GM21737 (cell line): ENCODE measurements at regions not wholly inside any gene's neighbourhood (a gene's known extent, or its start where the extent isn't known, plus 50 kb on each side); places are given as distances from the start of the nearest gene placed in this dataset.
"Not testable (repeated sequence)": the region's sequence is repeated elsewhere in the genome, so short reads cannot be mapped to it uniquely, and the experiment has no call there.

Source experiments
- ATAC-seq: cut with Tn5 transposase; IDR thresholded peaks from one replicate; pipeline ENCODE4 v1.9.1; 2021; ENCODE audit warnings: mild to moderate bottlenecking, moderate library complexity; ENCODE audit not compliant: unreplicated experiment

DNA sequence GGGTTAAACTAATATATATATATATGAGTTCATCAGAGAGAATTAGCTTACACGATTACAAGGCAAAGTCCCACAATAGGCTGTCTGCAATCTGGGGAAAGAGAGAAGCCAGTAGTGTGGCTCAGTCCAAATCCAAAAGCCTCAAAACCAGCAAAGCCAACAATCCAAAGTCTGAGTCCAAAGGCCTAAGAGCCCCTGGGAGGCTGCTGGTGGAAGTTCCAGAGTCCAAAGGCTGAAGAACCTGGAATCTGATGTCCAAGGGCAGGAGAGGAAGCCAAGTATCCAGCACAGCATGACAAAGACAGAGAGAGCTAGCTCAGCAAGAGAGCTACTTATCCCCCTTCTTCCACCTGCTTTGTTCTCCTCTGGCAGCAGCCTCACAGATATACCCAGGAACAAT is 274.7 kb upstream of the ID4 start:
- ATAC-seq, result no peak

GRCh38 chr6:19569563-19569962 is 267.6 kb upstream of the ID4 start:
- ATAC-seq, result no peak

DNA sequence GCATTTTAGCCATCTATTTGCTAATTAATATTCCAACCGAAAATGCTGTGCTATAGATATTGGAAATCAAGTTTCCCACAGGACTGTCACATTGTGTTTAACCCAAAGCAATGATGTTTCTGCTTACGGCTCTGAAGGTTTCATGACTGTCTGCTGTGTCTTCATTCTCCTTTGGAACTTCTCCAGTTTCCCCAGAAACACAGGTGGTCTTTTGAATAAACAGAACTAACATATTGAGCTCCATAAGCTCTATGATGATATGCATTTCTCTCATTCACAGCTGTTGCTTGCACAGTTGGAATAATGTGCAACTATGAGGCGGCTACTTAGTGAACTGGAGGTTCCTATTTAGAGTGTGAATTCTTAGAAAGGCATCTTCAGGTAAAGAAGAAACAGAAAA is 266.0 kb upstream of the ID4 start:
- ATAC-seq, result no peak

GRCh38 chr6:19578481-19578880 is 258.7 kb upstream of the ID4 start:
- no peak for ATAC-seq

DNA sequence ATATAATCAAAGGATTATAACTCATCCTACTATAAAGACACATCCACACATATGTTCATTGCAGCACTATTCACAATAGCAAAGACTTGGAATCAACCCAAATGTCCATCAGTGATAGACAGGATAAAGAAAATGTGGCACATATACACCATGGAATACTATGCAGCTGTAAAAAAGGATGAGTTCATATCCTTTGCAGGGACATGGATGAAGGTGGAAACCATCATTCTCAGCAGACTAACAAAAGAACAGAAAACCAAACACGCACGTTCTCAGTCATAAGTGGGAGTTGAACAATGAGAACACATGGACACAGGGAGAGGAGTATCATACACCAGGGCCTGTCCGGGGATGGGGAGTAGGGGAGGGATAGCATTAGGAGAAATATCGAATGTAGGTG is 253.0 kb upstream of the ID4 start:
- not testable (repeated sequence) for ATAC-seq

- no peak for ATAC-seq
Measured at GRCh38 chr6:19587238-19587942, 249.8 kb upstream of the ID4 start.

GRCh38 chr6:19590501-19591131 is 246.6 kb upstream of the ID4 start:
- ATAC-seq, result no peak

- ATAC-seq, result no peak
Measured at GRCh38 chr6:19597809-19598320, 239.3 kb upstream of the ID4 start.

- no peak for ATAC-seq
Measured at GRCh38 chr6:19599796-19600464, 237.2 kb upstream of the ID4 start.

GRCh38 chr6:19602434-19603013 is 234.6 kb upstream of the ID4 start:
- ATAC-seq, result no peak

DNA sequence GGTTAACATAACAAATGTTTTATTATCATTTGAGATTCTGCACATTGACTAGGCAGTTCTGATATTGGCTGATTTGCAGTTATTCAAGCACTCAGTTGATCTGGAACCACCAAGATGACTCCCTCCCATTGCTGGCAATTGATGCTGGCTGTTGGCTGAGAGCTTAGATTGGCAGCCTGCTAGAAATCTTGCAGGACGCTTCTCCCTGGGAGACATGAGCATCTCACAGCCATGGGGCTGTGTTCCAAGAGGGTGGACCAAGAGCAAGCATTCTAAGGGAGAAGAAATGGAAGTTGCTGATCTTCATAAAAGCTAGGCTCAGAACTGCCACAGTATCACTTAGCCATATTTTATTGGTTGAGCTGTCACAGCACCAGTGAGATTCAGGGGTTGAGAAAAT is 233.4 kb upstream of the ID4 start:
- ATAC-seq, result no peak

DNA sequence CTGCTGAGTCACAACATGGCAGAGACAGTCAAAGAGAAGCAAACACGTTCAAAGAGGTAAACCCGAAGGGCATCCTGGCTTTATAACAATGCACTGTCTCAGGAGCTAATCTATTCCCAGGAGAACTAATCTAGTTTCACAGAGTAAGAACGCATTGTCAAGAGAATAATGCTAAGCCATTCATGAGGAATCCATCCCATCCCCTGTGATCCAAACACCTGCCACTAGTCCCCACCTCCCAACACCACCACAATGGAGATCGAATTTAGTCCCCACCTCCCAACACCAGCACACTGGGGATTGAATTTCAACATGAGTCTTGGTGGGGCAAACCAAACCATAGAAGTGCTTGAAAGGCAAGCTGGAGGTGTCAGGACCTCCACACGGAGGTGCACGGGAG is 231.5 kb upstream of the ID4 start:
- ATAC-seq, result no peak

DNA sequence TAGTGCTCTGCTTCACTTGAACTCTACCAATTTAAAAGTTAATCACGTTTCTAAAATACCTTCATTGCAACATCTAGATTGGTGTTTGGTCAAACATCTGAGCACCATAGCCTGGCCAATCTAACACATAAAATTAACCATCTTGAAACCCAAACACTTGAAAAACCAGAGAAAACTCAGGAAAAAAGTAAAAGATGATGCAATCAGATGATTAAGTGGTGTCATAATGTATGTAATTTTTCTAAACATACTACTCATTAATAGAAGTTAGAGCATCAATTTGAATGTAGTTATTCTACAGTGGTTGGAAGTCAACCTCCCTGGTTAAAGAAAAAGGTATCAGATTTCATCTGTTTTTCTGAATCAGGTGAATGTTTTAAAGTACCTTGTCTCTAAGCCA is 228.6 kb upstream of the ID4 start:
- ATAC-seq, result no peak

- ATAC-seq, result no peak
Measured at GRCh38 chr6:19609972-19610641, 227.1 kb upstream of the ID4 start.

DNA sequence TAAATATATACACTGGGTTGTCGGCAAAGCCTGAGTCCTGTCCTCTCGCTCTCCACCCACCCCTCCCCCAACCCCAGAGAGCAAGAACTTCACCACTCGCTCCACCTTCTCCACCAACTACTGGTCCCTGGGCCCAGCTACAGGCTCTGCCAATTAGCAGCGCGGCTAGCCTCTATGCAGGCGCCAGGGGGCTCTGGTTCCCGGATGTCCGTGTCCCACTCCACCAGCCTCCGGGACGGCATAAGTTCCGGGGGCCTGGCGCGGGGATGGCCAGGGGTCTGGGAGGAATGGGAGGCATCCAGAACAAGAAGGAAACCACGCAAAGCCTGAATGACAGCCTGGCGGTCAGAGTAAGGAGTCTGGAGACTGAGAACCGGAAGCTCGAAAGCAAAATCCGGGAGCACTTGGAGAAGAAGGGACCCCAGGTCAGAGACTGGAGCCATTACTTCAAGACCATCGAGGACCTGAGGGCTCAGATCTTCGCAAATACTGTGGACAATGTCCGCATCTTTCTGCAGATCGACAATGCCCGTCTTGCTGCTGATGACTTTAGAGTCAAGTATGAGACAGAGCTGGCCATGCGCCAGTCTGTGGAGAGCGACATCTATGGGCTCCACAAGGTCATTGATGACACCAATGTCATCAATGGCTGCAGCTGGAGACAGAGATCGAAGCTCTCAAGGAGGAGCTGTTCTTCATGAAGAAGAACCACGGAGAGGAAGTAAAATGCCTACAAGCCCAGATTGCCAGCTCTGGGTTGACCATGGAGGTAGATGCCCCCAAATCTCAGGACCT is 224.3 kb upstream of the ID4 start:
- not testable (repeated sequence) for ATAC-seq

- ATAC-seq, result no peak
Measured at GRCh38 chr6:19613678-19614077, 223.5 kb upstream of the ID4 start.

DNA sequence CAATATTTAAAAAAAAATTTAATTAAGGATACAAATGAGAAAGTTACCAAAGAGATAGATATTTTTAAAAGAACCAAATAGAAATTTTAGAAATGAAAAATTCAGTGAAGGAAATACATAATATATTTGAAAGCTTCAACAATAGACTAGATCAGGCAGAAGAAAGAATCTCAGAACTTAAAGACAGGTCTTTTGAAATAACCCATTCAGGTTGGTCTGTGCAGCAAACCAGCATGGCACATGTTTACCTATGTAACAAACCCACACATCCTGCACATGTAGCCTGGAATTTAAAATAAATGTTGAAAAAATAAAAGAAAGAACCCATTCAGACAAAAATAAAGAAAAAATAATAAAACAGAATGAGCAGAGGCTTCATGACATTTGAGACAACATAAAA is 221.1 kb upstream of the ID4 start:
- ATAC-seq, result no peak

GRCh38 chr6:19632230-19632629 is 204.9 kb upstream of the ID4 start:
- no peak for ATAC-seq

DNA sequence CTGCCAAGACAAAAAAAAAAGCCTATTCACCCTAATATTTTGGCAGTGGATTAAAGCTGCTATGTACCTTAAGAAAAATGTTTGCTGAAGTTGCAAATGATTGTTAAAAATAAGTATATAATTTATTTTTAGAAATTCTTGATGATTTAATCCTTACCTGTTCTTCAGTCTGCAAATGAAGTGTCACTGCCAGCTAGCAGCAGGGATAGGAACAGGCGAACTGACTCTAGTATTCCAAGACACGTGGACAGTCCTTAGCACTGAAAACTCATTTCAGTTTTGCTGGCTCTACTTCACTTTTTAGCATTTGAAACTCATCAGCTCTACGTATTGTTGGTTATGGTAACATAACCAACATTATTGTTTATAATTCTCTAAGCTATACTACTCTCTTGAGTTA is 204.4 kb upstream of the ID4 start:
- no peak for ATAC-seq

- no peak for ATAC-seq
Measured at GRCh38 chr6:19635728-19636127, 201.4 kb upstream of the ID4 start.
